ENCODE measurements at regions not wholly inside any gene's neighbourhood (a gene's known extent, or its start where the extent isn't known, plus 50 kb on each side); places are given as distances from the start of the nearest gene placed in this dataset.

DNA sequence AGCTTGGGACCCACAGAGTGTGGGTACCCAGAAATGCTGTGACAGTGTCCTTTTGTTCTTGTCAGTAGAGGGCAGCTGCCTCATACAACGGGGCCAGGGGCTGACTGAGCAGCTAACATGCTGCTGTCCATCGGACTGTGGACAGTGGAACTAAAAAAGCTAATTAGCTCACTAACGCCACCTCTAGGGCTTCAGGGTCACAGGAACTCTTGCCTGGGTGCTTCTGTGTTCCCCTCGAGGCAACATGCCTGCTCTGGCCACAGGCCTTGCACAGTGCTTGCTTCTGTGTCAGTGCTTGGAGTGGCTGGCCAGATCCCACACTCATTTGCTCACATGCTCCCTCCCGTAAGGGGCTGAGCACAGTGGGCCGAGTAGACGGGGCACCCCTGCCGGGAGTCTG, 377.0 kb downstream of the OLFM4 start:
- no peaks in the 10 kb centered on the region for H3K27me3 ChIP-seq (ENCODE audit: control insufficient read depth in 2 of 2, insufficient read depth in 2 of 2, low read length in 2 of 2)
- H3K9ac ChIP-seq (ENCODE audit: insufficient read depth, low read length, poor library complexity, severe bottlenecking), result no peak overlapping the region
- peaks cover 0 to 7% (median 6%) of the 10 kb centered on the region in 7 donors for H3K9me3 Mint-ChIP-seq
- H2AFZ ChIP-seq (ENCODE audit: insufficient read depth, low read depth, low read length, poor library complexity, severe bottlenecking), result no peak overlapping the region
- DNase-seq, result no peak
- intact Hi-C loops (cut with micrococcal nuclease), result no loop called here
- H3K4me2 ChIP-seq (replicated peaks; ENCODE audit: extremely low read depth, low read length, poor library complexity, severe bottlenecking), result no peak overlapping the region
- H4K20me1 ChIP-seq (ENCODE audit: insufficient read depth, low read length), result no peaks in the 10 kb centered on the region
- H3K27ac ChIP-seq (ENCODE audit: low read depth in 1 of 2, low read length in 2 of 2), result no peak overlapping the region
- WGBS (ENCODE audit: insufficient coverage), result 81% methylated on average over 3 of the region's 8 CpGs
- H3K27ac Mint-ChIP-seq, result no peak overlapping the region
- no peaks in the 10 kb centered on the region for H3K4me1 Mint-ChIP-seq
- H3K4me1 ChIP-seq (ENCODE audit: control insufficient read depth in 1 of 2, insufficient read depth in 2 of 2, low read length in 2 of 2), result no peaks in the 10 kb centered on the region
- H3K27me3 Mint-ChIP-seq (ENCODE audit: low read depth in 3 of 3), result peaks cover 0 to 2% (median 0%) of the 10 kb centered on the region in 3 donors
- H3K4me3 ChIP-seq (replicated peaks in 1 of 3; ENCODE audit: low read depth in 2 of 3, low read length in 3 of 3), result no peak overlapping the region
- no peaks in the 10 kb centered on the region for H3K36me3 Mint-ChIP-seq
- H3K9me3 ChIP-seq (replicated peaks in 1 of 2; ENCODE audit: control insufficient read depth in 1 of 2, insufficient read depth in 1 of 2, low read length in 2 of 2), result peaks cover 0 to 25% of the 10 kb centered on the region in 2 donors
- H3K36me3 ChIP-seq (replicated peaks in 1 of 2; ENCODE audit: control insufficient read depth in 1 of 2, insufficient read depth in 2 of 2, low read length in 2 of 2), result no peaks in the 10 kb centered on the region
- TF ChIP-seq, protein P1, sequence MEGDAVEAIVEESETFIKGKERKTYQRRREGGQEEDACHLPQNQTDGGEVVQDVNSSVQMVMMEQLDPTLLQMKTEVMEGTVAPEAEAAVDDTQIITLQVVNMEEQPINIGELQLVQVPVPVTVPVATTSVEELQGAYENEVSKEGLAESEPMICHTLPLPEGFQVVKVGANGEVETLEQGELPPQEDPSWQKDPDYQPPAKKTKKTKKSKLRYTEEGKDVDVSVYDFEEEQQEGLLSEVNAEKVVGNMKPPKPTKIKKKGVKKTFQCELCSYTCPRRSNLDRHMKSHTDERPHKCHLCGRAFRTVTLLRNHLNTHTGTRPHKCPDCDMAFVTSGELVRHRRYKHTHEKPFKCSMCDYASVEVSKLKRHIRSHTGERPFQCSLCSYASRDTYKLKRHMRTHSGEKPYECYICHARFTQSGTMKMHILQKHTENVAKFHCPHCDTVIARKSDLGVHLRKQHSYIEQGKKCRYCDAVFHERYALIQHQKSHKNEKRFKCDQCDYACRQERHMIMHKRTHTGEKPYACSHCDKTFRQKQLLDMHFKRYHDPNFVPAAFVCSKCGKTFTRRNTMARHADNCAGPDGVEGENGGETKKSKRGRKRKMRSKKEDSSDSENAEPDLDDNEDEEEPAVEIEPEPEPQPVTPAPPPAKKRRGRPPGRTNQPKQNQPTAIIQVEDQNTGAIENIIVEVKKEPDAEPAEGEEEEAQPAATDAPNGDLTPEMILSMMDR (IDR thresholded peaks at IDR 0.05), result no peak
- H3K4me3 Mint-ChIP-seq, result no peak overlapping the region
- no peaks in the 10 kb centered on the region for H3K79me2 ChIP-seq (ENCODE audit: insufficient read depth, low read length)

DNA sequence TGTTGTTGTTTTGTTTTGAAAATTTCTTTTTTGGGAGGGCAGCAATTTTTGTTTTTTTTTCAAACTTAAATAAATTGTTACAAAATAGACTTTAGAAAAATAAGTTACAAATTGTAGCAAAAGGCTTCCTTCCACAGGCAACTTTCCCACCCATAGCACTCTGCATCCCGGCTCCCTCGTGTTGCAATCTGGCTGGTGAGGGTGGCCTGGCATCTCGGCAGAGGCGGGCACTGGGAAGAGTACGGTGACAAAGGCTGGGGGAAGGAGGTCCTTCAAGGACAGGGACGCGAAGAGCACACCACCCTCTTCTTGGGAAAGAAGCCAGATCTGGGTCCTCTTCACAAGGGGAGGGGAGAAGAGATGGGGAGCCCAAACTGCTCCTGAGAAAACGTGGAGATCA, 379.7 kb downstream of the OLFM4 start:
- Mint-ChIP-seq H3K36me3 (no peaks in the 10 kb centered on the region), H3K27me3 (ENCODE audit: low read depth in 3 of 3) (peaks cover 0 to 2% (median 1%) of the 10 kb centered on the region in 3 donors), H3K27ac (no peak overlapping the region), H3K4me1 (no peaks in the 10 kb centered on the region), H3K9me3 (peaks cover 0 to 7% (median 6%) of the 10 kb centered on the region in 7 donors), H3K4me3 (no peak overlapping the region)
- no peaks in the 10 kb centered on the region for H3K27me3 ChIP-seq (ENCODE audit: control insufficient read depth in 2 of 2, insufficient read depth in 2 of 2, low read length in 2 of 2)
- TF ChIP-seq, protein P1 (IDR thresholded peaks at IDR 0.05), result no peak
- H2AFZ ChIP-seq (ENCODE audit: insufficient read depth, low read depth, low read length, poor library complexity, severe bottlenecking), result no peak overlapping the region
- no peaks in the 10 kb centered on the region for H3K79me2 ChIP-seq (ENCODE audit: insufficient read depth, low read length)
- intact Hi-C loops (cut with micrococcal nuclease), result no loop called here
- H3K36me3 ChIP-seq (replicated peaks in 1 of 2; ENCODE audit: control insufficient read depth in 1 of 2, insufficient read depth in 2 of 2, low read length in 2 of 2), result no peaks in the 10 kb centered on the region
- DNase-seq, result no peak
- WGBS (ENCODE audit: insufficient coverage), result 87% methylated on average over 3 of the region's 8 CpGs
- no peak overlapping the region for H3K4me2 ChIP-seq (replicated peaks; ENCODE audit: extremely low read depth, low read length, poor library complexity, severe bottlenecking)
- no peaks in the 10 kb centered on the region for H4K20me1 ChIP-seq (ENCODE audit: insufficient read depth, low read length)
- H3K9ac ChIP-seq (ENCODE audit: insufficient read depth, low read length, poor library complexity, severe bottlenecking), result no peak overlapping the region
- H3K4me1 ChIP-seq (ENCODE audit: control insufficient read depth in 1 of 2, insufficient read depth in 2 of 2, low read length in 2 of 2), result no peaks in the 10 kb centered on the region
- H3K9me3 ChIP-seq (replicated peaks in 1 of 2; ENCODE audit: control insufficient read depth in 1 of 2, insufficient read depth in 1 of 2, low read length in 2 of 2), result peaks cover 0 to 22% of the 10 kb centered on the region in 2 donors
- no peak overlapping the region for H3K4me3 ChIP-seq (replicated peaks in 1 of 3; ENCODE audit: low read depth in 2 of 3, low read length in 3 of 3)
- no peak overlapping the region for H3K27ac ChIP-seq (ENCODE audit: low read depth in 1 of 2, low read length in 2 of 2)
